ENCODE measurements at regions not wholly inside any gene's neighbourhood (a gene's known extent, or its start where the extent isn't known, plus 50 kb on each side); places are given as distances from the start of the nearest gene placed in this dataset.

GRCh38 chr9:115657695-115658094 lies 495.9 kb upstream of the PAPPA start (continued):
- TF ChIP-seq ETV6 (CRISPR knock-in tag; IDR thresholded peaks at IDR 0.05) = no peak
- TF ChIP-seq E2F4 (CRISPR knock-in tag; IDR thresholded peaks at IDR 0.05; ENCODE audit: borderline replicate concordance, low read depth) = no peak
- TF ChIP-seq ZBTB43 (CRISPR knock-in tag; IDR thresholded peaks at IDR 0.05) = no peak
- TF ChIP-seq CREB1 (CRISPR knock-in tag; IDR thresholded peaks at IDR 0.05) = no peak
- no peak for TF ChIP-seq MYBL2 (CRISPR knock-in tag; IDR thresholded peaks at IDR 0.05)
- no peak for TF ChIP-seq FOXK1 (CRISPR knock-in tag; IDR thresholded peaks at IDR 0.05)
- no peak for TF ChIP-seq ZNF671 (CRISPR knock-in tag; IDR thresholded peaks at IDR 0.05)
- TF ChIP-seq ZNF263 (CRISPR knock-in tag; IDR thresholded peaks at IDR 0.05; ENCODE audit: low read depth) = no peak

GRCh38 chr9:115665519-115665918 lies 488.1 kb upstream of the PAPPA start:
- DNase-seq (ENCODE audit: low spot score) (no peak), ATAC-seq (no peak)
- POLR2A ChIA-PET = interaction anchor here (0.5 kb wide), 1 partner anchor 1378 kb away, joined by 4 read pairs; no protein-coding TSS in a partner anchor
- H3K27me3 Mint-ChIP-seq (ENCODE audit: low read depth) = no peaks in the 10 kb centered on the region; the same call in 1 of the 2 replicates
- H3K4me1 Mint-ChIP-seq = no peaks in the 10 kb centered on the region
- no peaks in the 10 kb centered on the region for H3K9me3 Mint-ChIP-seq
- no peaks in the 10 kb centered on the region for H3K36me3 Mint-ChIP-seq
- CTCF ChIA-PET = no interaction called here
- TF ChIP-seq ATF2 (CRISPR knock-in tag; IDR thresholded peaks at IDR 0.05; ENCODE audit: borderline replicate concordance, low read depth) (no peak), ATF3 (CRISPR knock-in tag; conservative IDR thresholded peaks at IDR 0.05) (no peak), ZNF416 (CRISPR knock-in tag; IDR thresholded peaks at IDR 0.05) (no peak), RORB (CRISPR knock-in tag; IDR thresholded peaks at IDR 0.05) (no peak), ZNF121 (CRISPR knock-in tag; IDR thresholded peaks at IDR 0.05) (no peak), OVOL2 (CRISPR knock-in tag; IDR thresholded peaks at IDR 0.05; ENCODE audit: borderline replicate concordance) (no peak), ZNF423 (CRISPR knock-in tag; IDR thresholded peaks at IDR 0.05) (no peak), ZNF232 (CRISPR knock-in tag; IDR thresholded peaks at IDR 0.05) (no peak), ZNF671 (CRISPR knock-in tag; IDR thresholded peaks at IDR 0.05) (no peak), ZNF219 (CRISPR knock-in tag; IDR thresholded peaks at IDR 0.05; ENCODE audit: borderline replicate concordance) (no peak), ERG (CRISPR knock-in tag; IDR thresholded peaks at IDR 0.05) (no peak), PRRX2 (CRISPR knock-in tag; IDR thresholded peaks at IDR 0.05) (no peak), NFYB (CRISPR knock-in tag; conservative IDR thresholded peaks at IDR 0.05; ENCODE audit: low read depth) (no peak), ATF1 (CRISPR knock-in tag; IDR thresholded peaks at IDR 0.05) (no peak)
- H3K4me3 Mint-ChIP-seq = no peak overlapping the region
- H3K27ac Mint-ChIP-seq = no peak overlapping the region

GRCh38 chr9:115668521-115668920 lies 485.1 kb upstream of the PAPPA start:
- CTCF ChIA-PET = no interaction called here
- POLR2A ChIA-PET = no interaction called here
- H3K27me3 Mint-ChIP-seq (ENCODE audit: low read depth) = no peaks in the 10 kb centered on the region; the same call in 1 of the 2 replicates
- no peaks in the 10 kb centered on the region for H3K36me3 Mint-ChIP-seq
- DNase-seq (ENCODE audit: low spot score) = no peak
- H3K4me1 Mint-ChIP-seq = peaks cover 2% of the 10 kb centered on the region; the same call in 1 of the 2 replicates
- no peak overlapping the region for H3K4me3 Mint-ChIP-seq
- no peak for ATAC-seq
- H3K9me3 Mint-ChIP-seq = no peaks in the 10 kb centered on the region
- no peak overlapping the region for H3K27ac Mint-ChIP-seq
- TF ChIP-seq ZNF263 (CRISPR knock-in tag; IDR thresholded peaks at IDR 0.05; ENCODE audit: low read depth) (no peak), GTF2I (CRISPR knock-in tag; conservative IDR thresholded peaks at IDR 0.05) (no peak), E2F1 (CRISPR knock-in tag; IDR thresholded peaks at IDR 0.05) (no peak), TEAD1 (CRISPR knock-in tag; IDR thresholded peaks at IDR 0.05) (no peak), ELF4 (CRISPR knock-in tag; IDR thresholded peaks at IDR 0.05; ENCODE audit: low read depth) (no peak), MLX (CRISPR knock-in tag; IDR thresholded peaks at IDR 0.05) (no peak), ETV6 (CRISPR knock-in tag; IDR thresholded peaks at IDR 0.05) (no peak), ZSCAN18 (CRISPR knock-in tag; IDR thresholded peaks at IDR 0.05) (no peak), CREM (CRISPR knock-in tag; IDR thresholded peaks at IDR 0.05) (no peak), RORB (CRISPR knock-in tag; IDR thresholded peaks at IDR 0.05) (no peak)
